ENCODE measurements at regions not wholly inside any gene's neighbourhood (a gene's known extent, or its start where the extent isn't known, plus 50 kb on each side); places are given as distances from the start of the nearest gene placed in this dataset.

- TF ChIP-seq CTCF (IDR thresholded peaks at IDR 0.05; ENCODE audit: poor library complexity, severe bottlenecking) (no peak), EZH2 (IDR thresholded peaks at IDR 0.05; ENCODE audit: borderline replicate concordance, insufficient read depth, low read length, poor library complexity, severe bottlenecking) (no peak), TAF1 (IDR thresholded peaks at IDR 0.05; ENCODE audit: low read depth) (no peak), POLR2AphosphoS5 (IDR thresholded peaks at IDR 0.05) (no peak), EP300 (conservative IDR thresholded peaks at IDR 0.05; ENCODE audit: poor library complexity, severe bottlenecking) (no peak), MXI1 (conservative IDR thresholded peaks at IDR 0.05; ENCODE audit: poor library complexity, severe bottlenecking) (no peak)
These were observed 432.6 kb downstream of the PCNX1 start for GRCh38 chr14:71339650-71340415.
